ENCODE measurements at regions not wholly inside any gene's neighbourhood (a gene's known extent, or its start where the extent isn't known, plus 50 kb on each side); places are given as distances from the start of the nearest gene placed in this dataset.

- Histone ChIP-seq H3K36me3 (ENCODE audit: control insufficient read depth, insufficient read depth, low read length) (no peaks in the 10 kb centered on the region), H3K27ac (ENCODE audit: low read length) (no peak overlapping the region), H3K9me3 (ENCODE audit: control insufficient read depth, low read depth, low read length) (no peaks in the 10 kb centered on the region), H3K4me1 (ENCODE audit: control insufficient read depth, insufficient read depth, low read length) (no peaks in the 10 kb centered on the region), H3K4me3 (ENCODE audit: low read length) (no peak overlapping the region), H3K27me3 (ENCODE audit: control insufficient read depth, insufficient read depth, low read length) (no peaks in the 10 kb centered on the region)
- 85% methylated on average over 4 of the region's 8 CpGs for WGBS (ENCODE audit: insufficient coverage, low lambda C conversion rate)
- DNase-seq = no peak
Measured at GRCh38 chr2:7977981-7978380, 703.9 kb upstream of the ID2 start.

GRCh38 chr2:7982054-7982453, 699.8 kb upstream of the ID2 start:
- Histone ChIP-seq H3K4me1 (ENCODE audit: control insufficient read depth, insufficient read depth, low read length) (no peaks in the 10 kb centered on the region), H3K36me3 (ENCODE audit: control insufficient read depth, insufficient read depth, low read length) (no peaks in the 10 kb centered on the region), H3K9me3 (ENCODE audit: control insufficient read depth, low read depth, low read length) (no peaks in the 10 kb centered on the region), H3K27ac (ENCODE audit: low read length) (no peak overlapping the region), H3K27me3 (ENCODE audit: control insufficient read depth, insufficient read depth, low read length) (no peaks in the 10 kb centered on the region), H3K4me3 (ENCODE audit: low read length) (no peak overlapping the region)
- DNase-seq = no peak
- WGBS (ENCODE audit: insufficient coverage, low lambda C conversion rate) = 100% methylated on average over 1 of the region's 1 CpG

- H3K36me3 ChIP-seq (ENCODE audit: control insufficient read depth, insufficient read depth, low read length) = no peaks in the 10 kb centered on the region
- 83% methylated on average over 2 of the region's 4 CpGs for WGBS (ENCODE audit: insufficient coverage, low lambda C conversion rate)
Measured at GRCh38 chr2:7983451-7983850, 698.4 kb upstream of the ID2 start.

GRCh38 chr2:7983912-7984311, 697.9 kb upstream of the ID2 start:
- DNase-seq = no peak
- Histone ChIP-seq H3K27ac (ENCODE audit: low read length) (no peak overlapping the region), H3K4me3 (ENCODE audit: low read length) (no peak overlapping the region), H3K27me3 (ENCODE audit: control insufficient read depth, insufficient read depth, low read length) (no peaks in the 10 kb centered on the region), H3K4me1 (ENCODE audit: control insufficient read depth, insufficient read depth, low read length) (no peaks in the 10 kb centered on the region), H3K36me3 (ENCODE audit: control insufficient read depth, insufficient read depth, low read length) (no peaks in the 10 kb centered on the region), H3K9me3 (ENCODE audit: control insufficient read depth, low read depth, low read length) (no peaks in the 10 kb centered on the region)
- WGBS (ENCODE audit: insufficient coverage, low lambda C conversion rate) = no CpG with 5 or more reads among the region's 2 CpGs

More at GRCh38 chr2:7983451-7983850, 698.4 kb upstream of the ID2 start:
- no peaks in the 10 kb centered on the region for H3K9me3 ChIP-seq (ENCODE audit: control insufficient read depth, low read depth, low read length)
- no peak overlapping the region for H3K4me3 ChIP-seq (ENCODE audit: low read length)
- no peak overlapping the region for H3K27ac ChIP-seq (ENCODE audit: low read length)
- H3K27me3 ChIP-seq (ENCODE audit: control insufficient read depth, insufficient read depth, low read length) = no peaks in the 10 kb centered on the region
- no peak for DNase-seq
- no peaks in the 10 kb centered on the region for H3K4me1 ChIP-seq (ENCODE audit: control insufficient read depth, insufficient read depth, low read length)

- WGBS (ENCODE audit: insufficient coverage, low lambda C conversion rate) = 100% methylated on average over 2 of the region's 9 CpGs
- DNase-seq = no peak
- no peaks in the 10 kb centered on the region for H3K4me1 ChIP-seq (ENCODE audit: control insufficient read depth, insufficient read depth, low read length)
- H3K9me3 ChIP-seq (ENCODE audit: control insufficient read depth, low read depth, low read length) = no peaks in the 10 kb centered on the region
- no peak overlapping the region for H3K27ac ChIP-seq (ENCODE audit: low read length)
- no peak overlapping the region for H3K4me3 ChIP-seq (ENCODE audit: low read length)
- no peaks in the 10 kb centered on the region for H3K36me3 ChIP-seq (ENCODE audit: control insufficient read depth, insufficient read depth, low read length)
- no peaks in the 10 kb centered on the region for H3K27me3 ChIP-seq (ENCODE audit: control insufficient read depth, insufficient read depth, low read length)
Measured at GRCh38 chr2:7984693-7985353, 697.0 kb upstream of the ID2 start.

- Histone ChIP-seq H3K4me1 (ENCODE audit: control insufficient read depth, insufficient read depth, low read length) (no peaks in the 10 kb centered on the region), H3K9me3 (ENCODE audit: control insufficient read depth, low read depth, low read length) (no peaks in the 10 kb centered on the region), H3K27ac (ENCODE audit: low read length) (no peak overlapping the region), H3K27me3 (ENCODE audit: control insufficient read depth, insufficient read depth, low read length) (no peaks in the 10 kb centered on the region), H3K4me3 (ENCODE audit: low read length) (no peak overlapping the region), H3K36me3 (ENCODE audit: control insufficient read depth, insufficient read depth, low read length) (no peaks in the 10 kb centered on the region)
- 71% methylated on average over 1 of the region's 3 CpGs for WGBS (ENCODE audit: insufficient coverage, low lambda C conversion rate)
- DNase-seq = no peak
Measured at GRCh38 chr2:7986431-7986830, 695.4 kb upstream of the ID2 start.

- Histone ChIP-seq H3K36me3 (ENCODE audit: control insufficient read depth, insufficient read depth, low read length) (no peaks in the 10 kb centered on the region), H3K27me3 (ENCODE audit: control insufficient read depth, insufficient read depth, low read length) (no peaks in the 10 kb centered on the region), H3K27ac (ENCODE audit: low read length) (no peak overlapping the region), H3K9me3 (ENCODE audit: control insufficient read depth, low read depth, low read length) (no peaks in the 10 kb centered on the region), H3K4me3 (ENCODE audit: low read length) (no peak overlapping the region), H3K4me1 (ENCODE audit: control insufficient read depth, insufficient read depth, low read length) (no peaks in the 10 kb centered on the region)
- no peak for DNase-seq
Measured at GRCh38 chr2:7987992-7988391, 693.9 kb upstream of the ID2 start.

GRCh38 chr2:7988440-7988839, 693.4 kb upstream of the ID2 start:
- WGBS (ENCODE audit: insufficient coverage, low lambda C conversion rate) = no CpG with 5 or more reads among the region's 1 CpG
- no peaks in the 10 kb centered on the region for H3K4me1 ChIP-seq (ENCODE audit: control insufficient read depth, insufficient read depth, low read length)
- no peak for DNase-seq
- no peak overlapping the region for H3K4me3 ChIP-seq (ENCODE audit: low read length)
- no peaks in the 10 kb centered on the region for H3K36me3 ChIP-seq (ENCODE audit: control insufficient read depth, insufficient read depth, low read length)
- no peak overlapping the region for H3K27ac ChIP-seq (ENCODE audit: low read length)
- no peaks in the 10 kb centered on the region for H3K27me3 ChIP-seq (ENCODE audit: control insufficient read depth, insufficient read depth, low read length)
- H3K9me3 ChIP-seq (ENCODE audit: control insufficient read depth, low read depth, low read length) = no peaks in the 10 kb centered on the region

- H3K4me1 ChIP-seq (ENCODE audit: control insufficient read depth, insufficient read depth, low read length) = no peaks in the 10 kb centered on the region
- no peak overlapping the region for H3K4me3 ChIP-seq (ENCODE audit: low read length)
- no CpG with 5 or more reads among the region's 5 CpGs for WGBS (ENCODE audit: insufficient coverage, low lambda C conversion rate)
- no peak for DNase-seq
- H3K27ac ChIP-seq (ENCODE audit: low read length) = no peak overlapping the region
- H3K27me3 ChIP-seq (ENCODE audit: control insufficient read depth, insufficient read depth, low read length) = no peaks in the 10 kb centered on the region
- no peaks in the 10 kb centered on the region for H3K9me3 ChIP-seq (ENCODE audit: control insufficient read depth, low read depth, low read length)
- H3K36me3 ChIP-seq (ENCODE audit: control insufficient read depth, insufficient read depth, low read length) = no peaks in the 10 kb centered on the region
Measured at GRCh38 chr2:7989823-7990222, 692.0 kb upstream of the ID2 start.

GRCh38 chr2:7992612-7993602, 688.9 kb upstream of the ID2 start:
- Histone ChIP-seq H3K4me1 (ENCODE audit: control insufficient read depth, insufficient read depth, low read length) (no peaks in the 10 kb centered on the region), H3K9me3 (ENCODE audit: control insufficient read depth, low read depth, low read length) (no peaks in the 10 kb centered on the region), H3K27ac (ENCODE audit: low read length) (no peak overlapping the region), H3K36me3 (ENCODE audit: control insufficient read depth, insufficient read depth, low read length) (no peaks in the 10 kb centered on the region), H3K4me3 (ENCODE audit: low read length) (no peak overlapping the region), H3K27me3 (ENCODE audit: control insufficient read depth, insufficient read depth, low read length) (no peaks in the 10 kb centered on the region)
- no peak for DNase-seq
- WGBS (ENCODE audit: insufficient coverage, low lambda C conversion rate) = no CpG with 5 or more reads among the region's 5 CpGs
